K562 (cell line): ENCODE measurements at regions not wholly inside any gene's neighbourhood (a gene's known extent, or its start where the extent isn't known, plus 50 kb on each side); places are given as distances from the start of the nearest gene placed in this dataset.

ENCODE experiments used
- POLR2AphosphoS2 ChIP-seq: IDR thresholded peaks from 2 replicates; pipeline ENCODE4 v1.6.1; 2012; ENCODE audit warnings: low read length, improper control_type of control experiment
- ZBTB40 ChIP-seq, 2 experiments: fragments of 450-650 bp in 1 of 2; sonication (generic) in 1 of 2; formaldehyde crosslinking in 1 of 2; IDR thresholded peaks; 2 replicates each; pipeline versions ENCODE4 v1.7.1 to v1.9.0; 2016 to 2022; ENCODE audit warnings: inconsistent platforms in 1 of 2, mild to moderate bottlenecking in 1 of 2, missing genetic modification reagents in 1 of 2
- TF ChIP-seq, protein P1 (sequence below): sonication (generic); formaldehyde crosslinking; IDR thresholded peaks from 2 replicates; pipeline ENCODE4 v1.8.0; 2023; ENCODE audit warnings: mild to moderate bottlenecking, missing genetic modification reagents

GRCh38 chr9:638152-638551, 203.3 kb upstream of the DMRT1 start (continued):
- TF ChIP-seq, protein P1, sequence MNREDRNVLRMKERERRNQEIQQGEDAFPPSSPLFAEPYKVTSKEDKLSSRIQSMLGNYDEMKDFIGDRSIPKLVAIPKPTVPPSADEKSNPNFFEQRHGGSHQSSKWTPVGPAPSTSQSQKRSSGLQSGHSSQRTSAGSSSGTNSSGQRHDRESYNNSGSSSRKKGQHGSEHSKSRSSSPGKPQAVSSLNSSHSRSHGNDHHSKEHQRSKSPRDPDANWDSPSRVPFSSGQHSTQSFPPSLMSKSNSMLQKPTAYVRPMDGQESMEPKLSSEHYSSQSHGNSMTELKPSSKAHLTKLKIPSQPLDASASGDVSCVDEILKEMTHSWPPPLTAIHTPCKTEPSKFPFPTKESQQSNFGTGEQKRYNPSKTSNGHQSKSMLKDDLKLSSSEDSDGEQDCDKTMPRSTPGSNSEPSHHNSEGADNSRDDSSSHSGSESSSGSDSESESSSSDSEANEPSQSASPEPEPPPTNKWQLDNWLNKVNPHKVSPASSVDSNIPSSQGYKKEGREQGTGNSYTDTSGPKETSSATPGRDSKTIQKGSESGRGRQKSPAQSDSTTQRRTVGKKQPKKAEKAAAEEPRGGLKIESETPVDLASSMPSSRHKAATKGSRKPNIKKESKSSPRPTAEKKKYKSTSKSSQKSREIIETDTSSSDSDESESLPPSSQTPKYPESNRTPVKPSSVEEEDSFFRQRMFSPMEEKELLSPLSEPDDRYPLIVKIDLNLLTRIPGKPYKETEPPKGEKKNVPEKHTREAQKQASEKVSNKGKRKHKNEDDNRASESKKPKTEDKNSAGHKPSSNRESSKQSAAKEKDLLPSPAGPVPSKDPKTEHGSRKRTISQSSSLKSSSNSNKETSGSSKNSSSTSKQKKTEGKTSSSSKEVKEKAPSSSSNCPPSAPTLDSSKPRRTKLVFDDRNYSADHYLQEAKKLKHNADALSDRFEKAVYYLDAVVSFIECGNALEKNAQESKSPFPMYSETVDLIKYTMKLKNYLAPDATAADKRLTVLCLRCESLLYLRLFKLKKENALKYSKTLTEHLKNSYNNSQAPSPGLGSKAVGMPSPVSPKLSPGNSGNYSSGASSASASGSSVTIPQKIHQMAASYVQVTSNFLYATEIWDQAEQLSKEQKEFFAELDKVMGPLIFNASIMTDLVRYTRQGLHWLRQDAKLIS (CRISPR knock-in tag) = no peak
- no peak for TF ChIP-seq POLR2AphosphoS2
- no peak for TF ChIP-seq ZBTB40 (IDR thresholded peaks at IDR 0.05)
- TF ChIP-seq ZBTB40 (CRISPR knock-in tag; IDR thresholded peaks at IDR 0.05) = no peak
